H9 (cell line): ENCODE measurements at regions not wholly inside any gene's neighbourhood (a gene's known extent, or its start where the extent isn't known, plus 50 kb on each side); places are given as distances from the start of the nearest gene placed in this dataset.

ENCODE experiments used
- DNase-seq: peaks from one replicate; pipeline ENCODE4 v3.0.0-alpha.2; 2017
- H2AFZ ChIP-seq: one replicate; pipeline ENCODE4 v1.6.1; 2013; ENCODE audit warnings: mild to moderate bottlenecking, low read length, control low read depth, moderate library complexity
- H2AK5ac ChIP-seq: 2 replicates; pipeline ENCODE4 v1.6.1; 2013; ENCODE audit warnings: low read length, control low read depth, mixed read lengths; ENCODE audit not compliant: insufficient read length
- H2BK120ac ChIP-seq: one replicate; pipeline ENCODE4 v1.6.1; 2013; ENCODE audit warnings: low read depth, mild to moderate bottlenecking, low read length, control low read depth, inconsistent platforms; ENCODE audit not compliant: poor library complexity, severe bottlenecking
- H2BK12ac ChIP-seq: 2 replicates; pipeline ENCODE4 v1.6.1; 2013; ENCODE audit warnings: low read length, control low read depth, mixed read lengths, low read depth; ENCODE audit not compliant: insufficient read length
- H2BK15ac ChIP-seq: 2 replicates; pipeline ENCODE4 v1.6.1; 2013; ENCODE audit warnings: low read depth, low read length, control low read depth
- H2BK20ac ChIP-seq: one replicate; pipeline ENCODE4 v1.6.1; 2013; ENCODE audit warnings: low read depth, mild to moderate bottlenecking, low read length, control low read depth, inconsistent platforms; ENCODE audit not compliant: poor library complexity, severe bottlenecking
- H2BK5ac ChIP-seq: 2 replicates; pipeline ENCODE4 v1.6.1; 2013; ENCODE audit warnings: low read length, control low read depth, mixed read lengths; ENCODE audit not compliant: insufficient read length
- H3K14ac ChIP-seq: 2 replicates; pipeline ENCODE4 v1.6.1; 2013; ENCODE audit warnings: low read length, control low read depth; ENCODE audit not compliant: insufficient read depth
- H3K18ac ChIP-seq: 2 replicates; pipeline ENCODE4 v1.6.1; 2013; ENCODE audit warnings: low read depth, mild to moderate bottlenecking, mixed read lengths, low read length, control low read depth; ENCODE audit not compliant: insufficient read length
- H3K23ac ChIP-seq: 2 replicates; pipeline ENCODE4 v1.6.1; 2013; ENCODE audit warnings: low read length, control low read depth, mixed read lengths, low read depth; ENCODE audit not compliant: insufficient read length
- H3K23me2 ChIP-seq: 2 replicates; pipeline ENCODE4 v1.6.1; 2013; ENCODE audit warnings: low read depth, mild to moderate bottlenecking, mixed read lengths, low read length, control low read depth; ENCODE audit not compliant: insufficient read length, poor library complexity, severe bottlenecking
- H3K27ac ChIP-seq: 2 replicates; pipeline ENCODE4 v1.5.1; 2013; ENCODE audit warnings: low read length, control low read depth, mixed read lengths, low read depth; ENCODE audit not compliant: insufficient read length
- H3K27me3 ChIP-seq: 2 replicates; pipeline ENCODE4 v1.6.1; 2013; ENCODE audit warnings: low read length, control low read depth, inconsistent platforms; ENCODE audit not compliant: insufficient read depth
- H3K4ac ChIP-seq: 2 replicates; pipeline ENCODE4 v1.6.1; 2013; ENCODE audit warnings: low read depth, mild to moderate bottlenecking, control low read depth, inconsistent platforms, low read length, moderate library complexity
- H3K4me1 ChIP-seq: 2 replicates; pipeline ENCODE4 v1.6.1; 2013; ENCODE audit warnings: low read length, control low read depth, inconsistent platforms; ENCODE audit not compliant: insufficient read depth
- H3K4me2 ChIP-seq: 2 replicates; pipeline ENCODE4 v1.6.1; 2013; ENCODE audit warnings: low read length, control low read depth, mixed read lengths; ENCODE audit not compliant: insufficient read length, insufficient read depth
- H3K56ac ChIP-seq: 2 replicates; pipeline ENCODE4 v1.6.1; 2013; ENCODE audit warnings: low read depth, mild to moderate bottlenecking, mixed read lengths, low read length, control low read depth; ENCODE audit not compliant: insufficient read length
- H3K79me1 ChIP-seq: 2 replicates; pipeline ENCODE4 v1.6.1; 2013; ENCODE audit warnings: low read depth, mild to moderate bottlenecking, moderate library complexity, low read length, control low read depth, inconsistent platforms; ENCODE audit not compliant: insufficient read depth, poor library complexity, severe bottlenecking
- H3K79me2 ChIP-seq: 2 replicates; pipeline ENCODE4 v1.6.1; 2013; ENCODE audit warnings: low read length, control low read depth, inconsistent platforms; ENCODE audit not compliant: insufficient read depth
- H3K9ac ChIP-seq: 2 replicates; pipeline ENCODE4 v1.6.1; 2013; ENCODE audit warnings: low read length, control low read depth, mixed read lengths; ENCODE audit not compliant: insufficient read length; ENCODE audit errors: extremely low read depth
- H3K9me3 ChIP-seq: one replicate; pipeline ENCODE4 v1.6.1; 2013; ENCODE audit warnings: low read depth, low read length, inconsistent platforms; ENCODE audit not compliant: control insufficient read depth
- H3T11ph ChIP-seq: one replicate; pipeline ENCODE4 v1.6.1; 2013; ENCODE audit warnings: mild to moderate bottlenecking, low read length, control low read depth, inconsistent platforms
- H4K20me1 ChIP-seq: one replicate; pipeline ENCODE4 v1.6.1; 2013; ENCODE audit not compliant: control insufficient read depth, insufficient read length, insufficient read depth
- H4K5ac ChIP-seq: 2 replicates; pipeline ENCODE4 v1.6.1; 2013; ENCODE audit warnings: low read depth, mild to moderate bottlenecking, mixed read lengths, low read length, control low read depth; ENCODE audit not compliant: insufficient read length
- H4K8ac ChIP-seq: replicated peaks from 2 replicates; pipeline ENCODE4 v1.6.1; 2013; ENCODE audit warnings: low read length, control low read depth, mixed read lengths, low read depth; ENCODE audit not compliant: insufficient read length
- H4K91ac ChIP-seq: 2 replicates; pipeline ENCODE4 v1.6.1; 2013; ENCODE audit warnings: low read depth, mild to moderate bottlenecking, moderate library complexity, mixed read lengths, low read length, control low read depth; ENCODE audit not compliant: insufficient read length
- H3K27ac Mint-ChIP-seq, 3 experiments: 2 replicates in 2 of 3; 3 replicates in 1 of 3; pipeline ENCODE4 v1.8.0; 2020 to 2021; ENCODE audit warnings: mixed read lengths in 3 of 3, mild to moderate bottlenecking in 1 of 3, moderate library complexity in 1 of 3
- H3K27me3 Mint-ChIP-seq: 2 replicates; pipeline ENCODE4 v1.8.0; 2021; ENCODE audit warnings: low read depth, mild to moderate bottlenecking, moderate library complexity, mixed read lengths
- H3K36me3 Mint-ChIP-seq, 3 experiments: 2 replicates in 2 of 3; 3 replicates in 1 of 3; pipeline ENCODE4 v1.8.0; 2020 to 2021; ENCODE audit warnings: low read depth in 3 of 3, mixed read lengths in 3 of 3; ENCODE audit not compliant: insufficient read depth in 1 of 3
- H3K4me1 Mint-ChIP-seq, 2 experiments: 2 replicates each; pipeline ENCODE4 v1.8.0; 2020; ENCODE audit warnings: mixed read lengths in 2 of 2
- H3K4me3 Mint-ChIP-seq, 2 experiments: 2 replicates in 1 of 2; 3 replicates in 1 of 2; pipeline ENCODE4 v1.8.0; 2020 to 2021; ENCODE audit warnings: mild to moderate bottlenecking in 2 of 2, mixed read lengths in 2 of 2, moderate library complexity in 1 of 2
- H3K9me3 Mint-ChIP-seq, 2 experiments: 2 replicates in 1 of 2; 3 replicates in 1 of 2; pipeline ENCODE4 v1.8.0; 2020; ENCODE audit warnings: mild to moderate bottlenecking in 2 of 2, mixed read lengths in 2 of 2, moderate library complexity in 1 of 2
- CTCF ChIP-seq: fragments of 200-600 bp; sonication (generic); conservative IDR thresholded peaks from 3 replicates; pipeline ENCODE4 v1.8.0; 2021; ENCODE audit warnings: antibody characterized with exemption, mild to moderate bottlenecking
- WGBS: extraction: QIAGEN DNeasy Blood & Tissue Kit; methylation state at CpG from one replicate; pipeline ENCODE4 v1.1.7; 2013; ENCODE audit warnings: missing lambda C conversion rate, low lambda C conversion rate, mixed read lengths; ENCODE audit not compliant: insufficient read length; ENCODE audit errors: extremely low coverage; 5-methylcytosine and 5-hydroxymethylcytosine counted together

GRCh38 chr22:48927591-48927990 lies 900.1 kb downstream of the BRD1 start:
- H3K9me3 ChIP-seq = no peaks in the 10 kb centered on the region
- no CpG with 5 or more reads among the region's 13 CpGs for WGBS
- no peaks in the 10 kb centered on the region for H3K4me1 ChIP-seq
- no peak overlapping the region for H3K9ac ChIP-seq
- no peak overlapping the region for H4K8ac ChIP-seq
- Mint-ChIP-seq H3K27me3 (peaks cover 29% of the 10 kb centered on the region), H3K9me3 (no peaks in the 10 kb centered on the region), H3K4me1 (peaks cover 2% of the 10 kb centered on the region in 2 experiments; a peak in 2 of 4 replicates), H3K4me3 (no peak overlapping the region), H3K27ac (no peak overlapping the region), H3K36me3 (no peaks in the 10 kb centered on the region)
- no peak overlapping the region for H3K23ac ChIP-seq
- H3K4ac ChIP-seq = no peak overlapping the region
- H3K56ac ChIP-seq = no peak overlapping the region
- no peak overlapping the region for H3K14ac ChIP-seq
- no peak overlapping the region for H3K18ac ChIP-seq
- no peak overlapping the region for H3K4me2 ChIP-seq
- H3K79me1 ChIP-seq = no peaks in the 10 kb centered on the region
- H2AFZ ChIP-seq = no peak overlapping the region
- no peak overlapping the region for H3K27ac ChIP-seq
- H3K27me3 ChIP-seq = peaks cover 3% of the 10 kb centered on the region; the same call in 1 of the 2 replicates
- TF ChIP-seq CTCF = no peak
- no peak overlapping the region for H4K5ac ChIP-seq
- no peak overlapping the region for H2BK12ac ChIP-seq
- DNase-seq = no peak
- H2AK5ac ChIP-seq = no peak overlapping the region
- H3K79me2 ChIP-seq = no peaks in the 10 kb centered on the region
- no peak overlapping the region for H4K91ac ChIP-seq
- H3T11ph ChIP-seq = no peak overlapping the region
- H2BK120ac ChIP-seq = no peak overlapping the region
- no peak overlapping the region for H2BK15ac ChIP-seq
- H2BK20ac ChIP-seq = no peak overlapping the region
- no peak overlapping the region for H2BK5ac ChIP-seq
- no peaks in the 10 kb centered on the region for H4K20me1 ChIP-seq
- H3K23me2 ChIP-seq = no peaks in the 10 kb centered on the region
